ENCODE measurements at regions not wholly inside any gene's neighbourhood (a gene's known extent, or its start where the extent isn't known, plus 50 kb on each side); places are given as distances from the start of the nearest gene placed in this dataset.

DNA sequence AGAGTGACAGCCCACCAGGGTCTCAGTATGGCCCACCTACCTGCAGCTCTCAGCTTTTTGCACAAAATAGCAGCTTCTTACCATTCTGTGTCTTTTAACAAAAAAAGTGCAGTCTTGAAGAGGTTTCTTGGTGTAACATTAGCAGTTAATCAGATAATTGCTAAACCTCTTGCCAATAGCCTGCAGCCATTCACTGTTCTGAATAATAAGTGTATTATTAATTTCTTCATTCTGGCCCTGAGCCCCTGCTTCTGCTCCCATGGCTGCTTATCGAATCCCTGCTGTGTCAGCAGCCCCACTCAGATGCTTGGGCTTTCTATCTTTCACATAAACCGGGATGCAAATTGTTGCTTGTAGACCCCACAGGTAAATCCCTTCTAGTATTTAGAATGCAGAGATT lies 485.9 kb downstream of the CAAP1 start:
- no peak for TF ChIP-seq EZH2phosphoT487 (IDR thresholded peaks at IDR 0.05; ENCODE audit: insufficient read depth, low read depth)
- no peak for TF ChIP-seq EZH2 (IDR thresholded peaks at IDR 0.05; ENCODE audit: insufficient read depth, poor library complexity, severe bottlenecking)
